NCI-H82 treated with DMSO at 0.1 percent for 48 hours (cell line): ENCODE measurements at regions not wholly inside any gene's neighbourhood (a gene's known extent, or its start where the extent isn't known, plus 50 kb on each side); places are given as distances from the start of the nearest gene placed in this dataset.

Source experiments
- DNase-seq: peaks from one replicate; lab custom pipeline; 2025; ENCODE audit not compliant: unreplicated experiment; lab: John Stamatoyannopoulos, UW

- DNase-seq: no peak
These were observed 52.7 kb upstream of the ERCC6L2 start for GRCh38 chr9:95822583-95823431.

GRCh38 chr9:95822015-95822414 is 53.5 kb upstream of the ERCC6L2 start:
- no peak for DNase-seq

GRCh38 chr9:95820074-95820473 is 55.4 kb upstream of the ERCC6L2 start:
- DNase-seq: no peak

GRCh38 chr9:95819636-95820035 is 55.9 kb upstream of the ERCC6L2 start:
- DNase-seq: no peak

GRCh38 chr9:95817205-95817604 is 58.3 kb upstream of the ERCC6L2 start:
- DNase-seq: no peak

GRCh38 chr9:95816716-95817115 is 58.8 kb upstream of the ERCC6L2 start:
- no peak for DNase-seq

- no peak for DNase-seq
These were observed 59.5 kb upstream of the ERCC6L2 start for GRCh38 chr9:95815961-95816360.

- DNase-seq: no peak
These were observed 60.4 kb upstream of the ERCC6L2 start for GRCh38 chr9:95815133-95815532.

- DNase-seq: no peak
These were observed 61.6 kb upstream of the ERCC6L2 start for GRCh38 chr9:95813923-95814322.

GRCh38 chr9:95810814-95811213 is 64.7 kb upstream of the ERCC6L2 start:
- DNase-seq: no peak

- DNase-seq: no peak
These were observed 65.4 kb upstream of the ERCC6L2 start for GRCh38 chr9:95810133-95810532.

- DNase-seq: no peak
These were observed 65.8 kb upstream of the ERCC6L2 start for GRCh38 chr9:95809686-95810085.

GRCh38 chr9:95808011-95808410 is 67.5 kb upstream of the ERCC6L2 start:
- no peak for DNase-seq

GRCh38 chr9:95807326-95807947 is 68.1 kb upstream of the ERCC6L2 start:
- DNase-seq: no peak

- no peak for DNase-seq
These were observed 72.3 kb upstream of the ERCC6L2 start for GRCh38 chr9:95803197-95803596.

GRCh38 chr9:95801797-95802196 is 73.7 kb upstream of the ERCC6L2 start:
- no peak for DNase-seq

GRCh38 chr9:95796029-95796428 is 79.5 kb upstream of the ERCC6L2 start:
- DNase-seq: no peak

- DNase-seq: no peak
These were observed 81.3 kb upstream of the ERCC6L2 start for GRCh38 chr9:95793924-95794828.

GRCh38 chr9:95791695-95792094 is 83.8 kb upstream of the ERCC6L2 start:
- no peak for DNase-seq

- no peak for DNase-seq
These were observed 84.2 kb upstream of the ERCC6L2 start for GRCh38 chr9:95791286-95791685.

- DNase-seq: no peak
These were observed 86.9 kb upstream of the ERCC6L2 start for GRCh38 chr9:95788521-95788991.
